UCSD-AML1 (cell line): ENCODE measurements at regions not wholly inside any gene's neighbourhood (a gene's known extent, or its start where the extent isn't known, plus 50 kb on each side); places are given as distances from the start of the nearest gene placed in this dataset.
A peak's percentile ranks its signal among the peaks of the same experiment; 100 is the strongest.

Experiments used
- DNase-seq: peaks from one replicate; lab custom pipeline; 2025; ENCODE audit not compliant: unreplicated experiment; lab: John Stamatoyannopoulos, UW

GRCh38 chr3:5304789-5305683, 117.5 kb downstream of the EDEM1 start:
- DNase-seq, result peak; percentile 62

- DNase-seq, result no peak
Measured at GRCh38 chr3:5305684-5305989, 118.1 kb downstream of the EDEM1 start.

GRCh38 chr3:5309171-5309570, 121.7 kb downstream of the EDEM1 start:
- no peak for DNase-seq

GRCh38 chr3:5309602-5310001, 122.1 kb downstream of the EDEM1 start:
- no peak for DNase-seq

- DNase-seq, result no peak
Measured at GRCh38 chr3:5310509-5310908, 123.0 kb downstream of the EDEM1 start.

GRCh38 chr3:5312290-5312689, 124.8 kb downstream of the EDEM1 start:
- no peak for DNase-seq

GRCh38 chr3:5314897-5315296, 127.4 kb downstream of the EDEM1 start:
- DNase-seq, result no peak

- peak; percentile 12 for DNase-seq
Measured at GRCh38 chr3:5317557-5317956, 130.1 kb downstream of the EDEM1 start.

GRCh38 chr3:5319454-5319853, 131.9 kb downstream of the EDEM1 start:
- DNase-seq, result no peak

GRCh38 chr3:5321666-5322340, 134.3 kb downstream of the EDEM1 start:
- no peak for DNase-seq

- DNase-seq, result no peak
Measured at GRCh38 chr3:5324780-5325179, 137.3 kb downstream of the EDEM1 start.

GRCh38 chr3:5330152-5330810, 142.8 kb downstream of the EDEM1 start:
- DNase-seq, result no peak

GRCh38 chr3:5331567-5332269, 144.2 kb downstream of the EDEM1 start:
- DNase-seq, result no peak

GRCh38 chr3:5332270-5332956, 144.9 kb downstream of the EDEM1 start:
- DNase-seq, result no peak

GRCh38 chr3:5339967-5340535, 152.5 kb downstream of the EDEM1 start:
- no peak for DNase-seq

GRCh38 chr3:5341610-5342009, 154.1 kb downstream of the EDEM1 start:
- no peak for DNase-seq

- no peak for DNase-seq
Measured at GRCh38 chr3:5343459-5343858, 156.0 kb downstream of the EDEM1 start.

- no peak for DNase-seq
Measured at GRCh38 chr3:5344707-5345106, 157.2 kb downstream of the EDEM1 start.

- DNase-seq, result no peak
Measured at GRCh38 chr3:5347486-5347885, 160.0 kb downstream of the EDEM1 start.

GRCh38 chr3:5348229-5348902, 160.9 kb downstream of the EDEM1 start:
- no peak for DNase-seq
